Ovary (tissue), 7 donors: ENCODE measurements at regions not wholly inside any gene's neighbourhood (a gene's known extent, or its start where the extent isn't known, plus 50 kb on each side); places are given as distances from the start of the nearest gene placed in this dataset.

Experiments used
- DNase-seq, 5 donors: peaks; one replicate each; pipeline ENCODE4 v3.0.0-alpha.2; 2019 to 2020
- H3K27ac ChIP-seq, 2 donors: fragments of 200-600 bp; one replicate each; pipeline versions ENCODE4 v1.5.1 to v1.8.0; 2019 to 2022
- H3K27me3 ChIP-seq: fragments of 200-600 bp; one replicate; pipeline ENCODE4 v1.8.0; 2022
- H3K36me3 ChIP-seq: fragments of 200-600 bp; sonication (generic); one replicate; pipeline ENCODE4 v1.5.1; 2019
- H3K4me1 ChIP-seq: one replicate; pipeline ENCODE4 v1.8.1; 2013; ENCODE audit warnings: mild to moderate bottlenecking, moderate library complexity; ENCODE audit not compliant: insufficient read depth
- H3K4me3 ChIP-seq: fragments of 200-600 bp; sonication (generic); one replicate; pipeline ENCODE4 v1.5.1; 2017
- H3K9me3 ChIP-seq, 2 donors: fragments of 200-600 bp in 1 of 2; sonication (generic) in 1 of 2; one replicate each; pipeline versions ENCODE4 v1.5.1 to v1.8.1; 2013 to 2019; ENCODE audit warnings: mild to moderate bottlenecking in 1 of 2, moderate library complexity in 1 of 2
- CTCF ChIP-seq, 3 donors: fragments of 450-650 bp in 2 of 3; fragments of 200-600 bp in 1 of 3; IDR thresholded peaks; one replicate each; pipeline versions ENCODE4 v1.5.1 to v1.8.0; 2016 to 2022; ENCODE audit warnings: antibody characterized with exemption in 3 of 3, mild to moderate bottlenecking in 1 of 3
- EP300 ChIP-seq: sonication (generic); formaldehyde crosslinking; IDR thresholded peaks from one replicate; pipeline ENCODE4 v1.6.1; 2017; ENCODE audit warnings: antibody characterized with exemption
- POLR2A ChIP-seq: fragments of 450-650 bp; IDR thresholded peaks from one replicate; pipeline ENCODE4 v1.6.1; 2017; ENCODE audit warnings: antibody characterized with exemption, mild to moderate bottlenecking, moderate library complexity
- WGBS, 3 donors: extraction: QIAGEN DNeasy Blood & Tissue Kit in 1 of 3; methylation state at CpG; one replicate each; pipeline versions ENCODE4 v1.1.5 to v1.1.7; 2013 to 2017; 5-methylcytosine and 5-hydroxymethylcytosine counted together
- intact Hi-C, 4 donors: fragments of 100-400 bp; cut with DNase I; formaldehyde crosslinking; loops; one replicate each; pipeline versions ENCODE4 v1.11.0 to v1.15.1; 2022 to 2023
- donor health status: DM: no; HTN: no; CAD: no; lungs with moderate emphysema.
- donor health status: DM: no; HTN: no; CAD: no.
- donor health status: Bipolar disorder and iron deficiency.
- donor health status: DM: no; HTN: no; CAD: no.
- donor health status: DM: yes; HTN: yes; CAD: no.

GRCh38 chr3:118792191-118792590, 242.5 kb downstream of the IGSF11 start:
- TF ChIP-seq EP300 (no peak), POLR2A (no peak), CTCF (IDR thresholded peaks at IDR 0.05) (no peak)
- no peak for DNase-seq
- H3K27me3 ChIP-seq = no peaks in the 10 kb centered on the region
- H3K9me3 ChIP-seq = no peaks in the 10 kb centered on the region
- H3K36me3 ChIP-seq = no peaks in the 10 kb centered on the region
- no peak overlapping the region for H3K27ac ChIP-seq
- intact Hi-C loops = no loop called here
- WGBS, 3 donors = 50 to 62% (median 53%) methylated on average over 4 of the region's 4 CpGs
- H3K4me3 ChIP-seq = no peak overlapping the region
- no peaks in the 10 kb centered on the region for H3K4me1 ChIP-seq

DNA sequence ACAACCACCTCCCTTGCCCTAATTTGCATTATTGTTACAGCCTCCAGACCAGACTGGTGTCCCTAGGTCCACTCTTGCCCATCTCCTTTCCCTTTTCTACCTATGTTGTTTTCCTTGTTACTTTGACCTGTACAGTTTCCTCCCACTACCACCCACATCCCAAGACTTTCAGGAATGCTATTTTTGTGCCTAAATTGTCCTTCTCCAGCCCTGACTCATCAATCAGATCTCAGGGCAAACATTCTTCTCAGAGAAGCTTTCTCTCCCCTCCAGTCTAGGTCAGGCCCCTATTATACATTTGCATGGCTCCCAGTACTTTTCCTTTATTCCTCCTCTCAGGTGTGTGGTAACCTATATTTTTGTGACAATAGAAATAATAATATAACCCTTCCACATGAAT, 241.5 kb downstream of the IGSF11 start:
- Histone ChIP-seq H3K36me3 (no peaks in the 10 kb centered on the region), H3K27me3 (no peaks in the 10 kb centered on the region), H3K9me3 (no peaks in the 10 kb centered on the region), H3K4me3 (no peak overlapping the region), H3K27ac (no peak overlapping the region), H3K4me1 (no peaks in the 10 kb centered on the region)
- TF ChIP-seq EP300 (no peak), POLR2A (no peak), CTCF (IDR thresholded peaks at IDR 0.05) (no peak)
- DNase-seq = no peak
- intact Hi-C loops = no loop called here

DNA sequence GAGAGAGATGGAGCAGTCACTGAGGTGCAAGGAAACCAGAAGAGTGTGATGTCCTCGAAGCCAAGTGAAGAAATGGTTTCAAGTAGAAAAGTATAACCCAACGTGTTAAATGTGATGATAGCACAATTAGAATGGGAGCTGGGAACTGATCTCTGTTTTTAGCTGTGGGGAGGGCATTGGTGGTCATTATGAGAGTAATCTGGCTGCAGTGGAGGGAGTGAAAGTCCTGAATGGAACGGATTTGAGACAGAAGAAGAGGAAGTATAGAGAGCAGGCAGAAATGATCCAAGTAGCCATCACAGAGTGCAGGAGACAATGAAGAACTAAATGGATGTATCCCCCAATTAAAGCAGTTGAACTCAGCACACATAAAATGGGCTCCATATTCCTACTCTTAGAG, 235.3 kb downstream of the IGSF11 start:
- intact Hi-C loops = no loop called here
- no peak overlapping the region for H3K4me3 ChIP-seq
- no peak for TF ChIP-seq EP300
- TF ChIP-seq CTCF (IDR thresholded peaks at IDR 0.05) = no peak
- no peak for TF ChIP-seq POLR2A

GRCh38 chr3:118801899-118802298, 232.7 kb downstream of the IGSF11 start:
- WGBS, 3 donors = 75 to 82% (median 80%) methylated on average over 8 of the region's 8 CpGs
- H3K4me3 ChIP-seq = no peak overlapping the region

More for the DNA sequence above, 235.3 kb downstream of the IGSF11 start:
- Histone ChIP-seq H3K27me3 (no peaks in the 10 kb centered on the region), H3K27ac (no peak overlapping the region), H3K4me1 (no peaks in the 10 kb centered on the region), H3K9me3 (no peaks in the 10 kb centered on the region), H3K36me3 (no peaks in the 10 kb centered on the region)
- WGBS, 3 donors = 79 to 85% (median 80%) methylated on average over 3 of the region's 3 CpGs
- DNase-seq = no peak

More at GRCh38 chr3:118801899-118802298, 232.7 kb downstream of the IGSF11 start:
- H3K36me3 ChIP-seq = no peaks in the 10 kb centered on the region
- no peak for DNase-seq
- H3K27me3 ChIP-seq = no peaks in the 10 kb centered on the region
- no peaks in the 10 kb centered on the region for H3K9me3 ChIP-seq
- no peak overlapping the region for H3K27ac ChIP-seq
- no peak for TF ChIP-seq CTCF (IDR thresholded peaks at IDR 0.05)
- TF ChIP-seq POLR2A = no peak
- TF ChIP-seq EP300 = no peak
- intact Hi-C loops = no loop called here
- no peaks in the 10 kb centered on the region for H3K4me1 ChIP-seq
